PFSK-1 (cell line): ENCODE measurements at regions not wholly inside any gene's neighbourhood (a gene's known extent, or its start where the extent isn't known, plus 50 kb on each side); places are given as distances from the start of the nearest gene placed in this dataset.

Experiments used
- FOXP2 ChIP-seq: optimal IDR thresholded peaks from 2 replicates; pipeline ENCODE3; 2011; ENCODE audit warnings: borderline replicate concordance, control low read depth, inconsistent platforms; ENCODE audit not compliant: insufficient read depth; ENCODE audit errors: extremely low read length, extremely low read depth
- POLR2AphosphoS5 ChIP-seq: IDR thresholded peaks from 2 replicates; pipeline ENCODE4 v1.6.1; 2012; ENCODE audit warnings: low read depth, mild to moderate bottlenecking, control low read depth, low read length, moderate library complexity
- REST ChIP-seq, 2 experiments: IDR thresholded peaks; 2 replicates each; pipeline versions ENCODE4 v1.6.1 to v1.8.0; 2011 to 2012; ENCODE audit warnings: low read depth in 2 of 2, low read length in 2 of 2, control low read depth in 1 of 2, inconsistent platforms in 1 of 2, mild to moderate bottlenecking in 1 of 2, moderate library complexity in 1 of 2; ENCODE audit not compliant: insufficient read depth in 1 of 2
- SIN3A ChIP-seq: IDR thresholded peaks from 2 replicates; pipeline ENCODE4 v1.6.1; 2012; ENCODE audit warnings: mild to moderate bottlenecking, low read length, moderate library complexity, borderline replicate concordance; ENCODE audit not compliant: insufficient read depth
- TAF1 ChIP-seq: IDR thresholded peaks from 2 replicates; pipeline ENCODE4 v1.6.1; 2012; ENCODE audit warnings: low read length, control low read depth, borderline replicate concordance; ENCODE audit not compliant: insufficient read depth

GRCh38 chr20:48041078-48041780, 255.9 kb upstream of the SULF2 start:
- TF ChIP-seq POLR2AphosphoS5 (no peak), REST (IDR thresholded peaks at IDR 0.05; ENCODE audit: insufficient read depth in 1 of 2, low read depth in 2 of 2, low read length in 2 of 2) (no peak), TAF1 (no peak), SIN3A (no peak), FOXP2 (no peak)
